Panc1 (cell line): ENCODE measurements at regions not wholly inside any gene's neighbourhood (a gene's known extent, or its start where the extent isn't known, plus 50 kb on each side); places are given as distances from the start of the nearest gene placed in this dataset.
"Not testable (repeated sequence)": the region's sequence is repeated elsewhere in the genome, so short reads cannot be mapped to it uniquely, and the experiment has no call there.

Source experiments
- ATAC-seq: fragments of 200-7000 bp; cut with Tn5 transposase; 2 replicates; pipeline ENCODE4 v1.9.1; 2020; ENCODE audit warnings: mild to moderate bottlenecking, moderate library complexity
- BruUV-seq: library from RNA; stranded (reverse); fragments of 400-500 nt; replicated peaks from 2 replicates; lab custom pipeline; 2021; lab: Mats Ljungman, UMichigan
- CTCF ChIA-PET: fragments of 300-600 bp; sonication (Branson Sonifier 250); formaldehyde crosslinking; loops from one replicate; lab custom pipeline; 2022; ENCODE audit warnings: antibody characterized with exemption; lab: Charles Lee
- POLR2A ChIA-PET: fragments of 300-600 bp; sonication (Branson Sonifier 250); formaldehyde crosslinking; loops from one replicate; lab custom pipeline; 2022; ENCODE audit warnings: antibody characterized with exemption; lab: Charles Lee
- DNase-seq: peaks from one replicate; pipeline ENCODE4 v3.0.0-alpha.2; 2010; ENCODE audit warnings: low read depth, low spot score
- H3K27ac ChIP-seq: 2 replicates; pipeline ENCODE4 v1.5.1; 2011; ENCODE audit warnings: mild to moderate bottlenecking, low read length, inconsistent platforms
- H3K27me3 ChIP-seq: fragments of 200-500 bp; sonication (Bioruptor generic); 2 replicates; pipeline ENCODE4 v1.6.0; 2014; ENCODE audit warnings: low read length, inconsistent platforms; ENCODE audit not compliant: control insufficient read depth, insufficient read depth
- H3K36me3 ChIP-seq: fragments of 200-500 bp; sonication (Bioruptor generic); 2 replicates; pipeline ENCODE4 v1.5.1; 2014; ENCODE audit warnings: inconsistent platforms, mild to moderate bottlenecking, low read length, moderate library complexity; ENCODE audit not compliant: control insufficient read depth, insufficient read depth
- H3K4me1 ChIP-seq: 2 replicates; pipeline ENCODE4 v1.5.1; 2011; ENCODE audit warnings: inconsistent platforms, mild to moderate bottlenecking, low read length, moderate library complexity; ENCODE audit not compliant: control insufficient read depth, insufficient read depth
- H3K4me3 ChIP-seq, 2 experiments: 2 replicates each; pipeline ENCODE4 v1.5.1; 2011 to 2012; ENCODE audit warnings: low read depth in 2 of 2, low read length in 2 of 2, mild to moderate bottlenecking in 2 of 2, inconsistent platforms in 1 of 2, moderate library complexity in 1 of 2
- H3K9me3 ChIP-seq: fragments of 200-500 bp; sonication (Bioruptor generic); 2 replicates; pipeline ENCODE4 v1.5.1; 2014; ENCODE audit warnings: low read depth, mild to moderate bottlenecking, inconsistent platforms, low read length, moderate library complexity; ENCODE audit not compliant: control insufficient read depth, insufficient read depth
- POLR2AphosphoS5 ChIP-seq: IDR thresholded peaks from 2 replicates; pipeline ENCODE4 v1.6.1; 2012; ENCODE audit warnings: mild to moderate bottlenecking, low read depth, low read length, moderate library complexity
- SIN3A ChIP-seq: IDR thresholded peaks from 2 replicates; pipeline ENCODE4 v1.6.1; 2012; ENCODE audit warnings: low read depth, mild to moderate bottlenecking, low read length, moderate library complexity, borderline replicate concordance; ENCODE audit not compliant: insufficient read depth
- TCF7L2 ChIP-seq: IDR thresholded peaks from 2 replicates; pipeline ENCODE4 v1.6.1; 2011; ENCODE audit warnings: mild to moderate bottlenecking, low read depth, low read length, inconsistent platforms
- in situ Hi-C: cut with HindIII; loops from 2 replicates; pipeline ENCODE4 v1.10.0; 2016; ENCODE audit warnings: low sequenced_read_pairs, low pct_unique_long_range_greater_than_20kb
- intact Hi-C: fragments of 100-400 bp; cut with micrococcal nuclease; formaldehyde crosslinking; loops from one replicate; pipeline ENCODE4 v1.10.0; 2022; ENCODE audit not compliant: unreplicated experiment
- TF ChIP-seq, protein P1 (sequence below), 2 experiments: IDR thresholded peaks; 2 replicates each; pipeline ENCODE4 v1.6.1; 2011 to 2012; ENCODE audit warnings: low read depth in 2 of 2, control low read depth in 1 of 2, low read length in 1 of 2, mild to moderate bottlenecking in 1 of 2, moderate library complexity in 1 of 2; ENCODE audit not compliant: insufficient read depth in 1 of 2
- TF ChIP-seq, protein P2 (sequence below): fragments of 450-650 bp; IDR thresholded peaks from 2 replicates; pipeline ENCODE4 v1.5.1; 2017; ENCODE audit warnings: mild to moderate bottlenecking

DNA sequence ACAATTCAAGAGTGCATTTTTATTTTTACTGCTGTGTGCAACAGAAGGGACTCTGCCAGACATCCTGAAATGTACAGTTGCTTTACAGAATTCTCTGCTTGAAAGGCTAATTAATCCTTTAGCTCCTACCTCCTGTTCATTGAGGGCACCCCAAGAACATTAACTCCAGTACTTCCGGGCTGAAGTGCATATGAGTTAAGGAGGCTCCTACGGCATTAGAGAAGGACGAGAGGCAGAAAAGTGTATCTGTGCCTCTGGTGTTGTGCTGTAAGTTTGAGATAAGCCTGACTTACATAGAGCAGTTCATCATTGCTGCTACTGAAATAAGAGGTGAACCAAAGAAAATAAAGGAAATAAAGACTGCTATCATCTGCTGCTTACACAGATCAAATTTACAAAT is 609.3 kb upstream of the ADGRB3 start:
- Histone ChIP-seq H3K4me1 (no peaks in the 10 kb centered on the region), H3K4me3 (no peak overlapping the region), H3K36me3 (no peaks in the 10 kb centered on the region), H3K27ac (no peak overlapping the region), H3K27me3 (no peaks in the 10 kb centered on the region), H3K9me3 (no peaks in the 10 kb centered on the region)
- TF ChIP-seq POLR2AphosphoS5 (no peak), SIN3A (no peak), TCF7L2 (no peak)
- TF ChIP-seq, protein P1, sequence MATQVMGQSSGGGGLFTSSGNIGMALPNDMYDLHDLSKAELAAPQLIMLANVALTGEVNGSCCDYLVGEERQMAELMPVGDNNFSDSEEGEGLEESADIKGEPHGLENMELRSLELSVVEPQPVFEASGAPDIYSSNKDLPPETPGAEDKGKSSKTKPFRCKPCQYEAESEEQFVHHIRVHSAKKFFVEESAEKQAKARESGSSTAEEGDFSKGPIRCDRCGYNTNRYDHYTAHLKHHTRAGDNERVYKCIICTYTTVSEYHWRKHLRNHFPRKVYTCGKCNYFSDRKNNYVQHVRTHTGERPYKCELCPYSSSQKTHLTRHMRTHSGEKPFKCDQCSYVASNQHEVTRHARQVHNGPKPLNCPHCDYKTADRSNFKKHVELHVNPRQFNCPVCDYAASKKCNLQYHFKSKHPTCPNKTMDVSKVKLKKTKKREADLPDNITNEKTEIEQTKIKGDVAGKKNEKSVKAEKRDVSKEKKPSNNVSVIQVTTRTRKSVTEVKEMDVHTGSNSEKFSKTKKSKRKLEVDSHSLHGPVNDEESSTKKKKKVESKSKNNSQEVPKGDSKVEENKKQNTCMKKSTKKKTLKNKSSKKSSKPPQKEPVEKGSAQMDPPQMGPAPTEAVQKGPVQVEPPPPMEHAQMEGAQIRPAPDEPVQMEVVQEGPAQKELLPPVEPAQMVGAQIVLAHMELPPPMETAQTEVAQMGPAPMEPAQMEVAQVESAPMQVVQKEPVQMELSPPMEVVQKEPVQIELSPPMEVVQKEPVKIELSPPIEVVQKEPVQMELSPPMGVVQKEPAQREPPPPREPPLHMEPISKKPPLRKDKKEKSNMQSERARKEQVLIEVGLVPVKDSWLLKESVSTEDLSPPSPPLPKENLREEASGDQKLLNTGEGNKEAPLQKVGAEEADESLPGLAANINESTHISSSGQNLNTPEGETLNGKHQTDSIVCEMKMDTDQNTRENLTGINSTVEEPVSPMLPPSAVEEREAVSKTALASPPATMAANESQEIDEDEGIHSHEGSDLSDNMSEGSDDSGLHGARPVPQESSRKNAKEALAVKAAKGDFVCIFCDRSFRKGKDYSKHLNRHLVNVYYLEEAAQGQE (IDR thresholded peaks at IDR 0.05; ENCODE audit: insufficient read depth in 1 of 2, low read depth in 2 of 2, low read length in 1 of 2), result no peak
- TF ChIP-seq, protein P2, sequence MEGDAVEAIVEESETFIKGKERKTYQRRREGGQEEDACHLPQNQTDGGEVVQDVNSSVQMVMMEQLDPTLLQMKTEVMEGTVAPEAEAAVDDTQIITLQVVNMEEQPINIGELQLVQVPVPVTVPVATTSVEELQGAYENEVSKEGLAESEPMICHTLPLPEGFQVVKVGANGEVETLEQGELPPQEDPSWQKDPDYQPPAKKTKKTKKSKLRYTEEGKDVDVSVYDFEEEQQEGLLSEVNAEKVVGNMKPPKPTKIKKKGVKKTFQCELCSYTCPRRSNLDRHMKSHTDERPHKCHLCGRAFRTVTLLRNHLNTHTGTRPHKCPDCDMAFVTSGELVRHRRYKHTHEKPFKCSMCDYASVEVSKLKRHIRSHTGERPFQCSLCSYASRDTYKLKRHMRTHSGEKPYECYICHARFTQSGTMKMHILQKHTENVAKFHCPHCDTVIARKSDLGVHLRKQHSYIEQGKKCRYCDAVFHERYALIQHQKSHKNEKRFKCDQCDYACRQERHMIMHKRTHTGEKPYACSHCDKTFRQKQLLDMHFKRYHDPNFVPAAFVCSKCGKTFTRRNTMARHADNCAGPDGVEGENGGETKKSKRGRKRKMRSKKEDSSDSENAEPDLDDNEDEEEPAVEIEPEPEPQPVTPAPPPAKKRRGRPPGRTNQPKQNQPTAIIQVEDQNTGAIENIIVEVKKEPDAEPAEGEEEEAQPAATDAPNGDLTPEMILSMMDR, result no peak
- BruUV-seq, result no TSS peak
- no peak for ATAC-seq
- POLR2A ChIA-PET, result no interaction called here
- in situ Hi-C loops, result no loop called here
- CTCF ChIA-PET, result no interaction called here
- intact Hi-C loops, result no loop called here
- DNase-seq, result no peak

- Histone ChIP-seq H3K4me3 (no peak overlapping the region), H3K4me1 (no peaks in the 10 kb centered on the region), H3K27ac (no peak overlapping the region), H3K27me3 (no peaks in the 10 kb centered on the region), H3K9me3 (no peaks in the 10 kb centered on the region), H3K36me3 (no peaks in the 10 kb centered on the region)
- ATAC-seq, result no peak
- DNase-seq, result no peak
- ChIA-PET POLR2A (no interaction called here), CTCF (no interaction called here)
- in situ Hi-C loops, result no loop called here
- TF ChIP-seq, protein P2, result no peak
- TF ChIP-seq SIN3A (no peak), POLR2AphosphoS5 (no peak), TCF7L2 (no peak)
- TF ChIP-seq, protein P1 (IDR thresholded peaks at IDR 0.05; ENCODE audit: insufficient read depth in 1 of 2, low read depth in 2 of 2, low read length in 1 of 2), result no peak
- BruUV-seq, result no TSS peak
- intact Hi-C loops, result no loop called here
Observed at GRCh38 chr6:68024570-68025269, 610.4 kb upstream of the ADGRB3 start.

- BruUV-seq, intact Hi-C loops, CTCF ChIA-PET, H3K36me3 ChIP-seq, DNase-seq, H3K27me3 ChIP-seq, H3K9me3 ChIP-seq, H3K4me3 ChIP-seq, POLR2A ChIA-PET, ATAC-seq, H3K27ac ChIP-seq, in situ Hi-C loops, H3K4me1 ChIP-seq: not testable (repeated sequence)
Observed at GRCh38 chr6:68022968-68023367, 612.1 kb upstream of the ADGRB3 start.
